Uterus (tissue), 2 donors: ENCODE measurements at regions not wholly inside any gene's neighbourhood (a gene's known extent, or its start where the extent isn't known, plus 50 kb on each side); places are given as distances from the start of the nearest gene placed in this dataset.

Experiments used
- POLR2A ChIP-seq, 2 donors: fragments of 450-650 bp; IDR thresholded peaks; one replicate each; pipeline ENCODE4 v1.6.1; 2016; ENCODE audit warnings: antibody characterized with exemption in 2 of 2, mild to moderate bottlenecking in 1 of 2, moderate library complexity in 1 of 2
- TF ChIP-seq, protein P1 (sequence below), 4 experiments: fragments of 200-600 bp in 2 of 4; fragments of 450-650 bp in 2 of 4; sonication (generic) in 2 of 4; IDR thresholded peaks; one replicate each; pipeline ENCODE4 v1.5.1; 2016 to 2019; ENCODE audit warnings: antibody characterized with exemption in 4 of 4, mild to moderate bottlenecking in 2 of 4, moderate library complexity in 1 of 4

DNA sequence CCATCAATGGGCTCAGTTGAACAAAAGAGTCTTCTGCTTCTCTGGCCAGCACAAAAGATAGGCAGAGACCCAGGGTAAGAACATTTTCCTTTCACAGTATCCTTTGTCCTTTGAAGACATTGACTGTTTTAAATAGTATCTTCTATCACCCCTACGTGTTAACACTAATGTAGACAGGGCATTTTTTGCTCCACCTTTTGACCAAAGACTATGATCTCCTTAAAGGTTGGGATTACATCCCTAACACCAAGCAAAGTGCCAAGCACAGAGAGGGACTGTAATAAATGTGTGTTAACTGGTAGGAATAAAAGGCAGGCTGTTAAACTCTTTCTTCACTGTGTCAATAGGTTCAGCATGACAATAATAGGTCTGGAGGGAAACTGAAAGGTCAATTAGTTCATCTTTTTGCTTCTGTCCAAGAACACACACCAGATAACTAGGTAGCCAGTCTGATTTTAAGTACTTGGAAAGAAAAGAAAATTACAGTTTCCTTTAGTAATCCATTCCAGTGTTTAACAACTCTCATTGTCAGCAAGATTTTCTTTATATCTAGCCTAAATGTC, 63.6 kb upstream of the NOX3 start:
- TF ChIP-seq, protein P1, sequence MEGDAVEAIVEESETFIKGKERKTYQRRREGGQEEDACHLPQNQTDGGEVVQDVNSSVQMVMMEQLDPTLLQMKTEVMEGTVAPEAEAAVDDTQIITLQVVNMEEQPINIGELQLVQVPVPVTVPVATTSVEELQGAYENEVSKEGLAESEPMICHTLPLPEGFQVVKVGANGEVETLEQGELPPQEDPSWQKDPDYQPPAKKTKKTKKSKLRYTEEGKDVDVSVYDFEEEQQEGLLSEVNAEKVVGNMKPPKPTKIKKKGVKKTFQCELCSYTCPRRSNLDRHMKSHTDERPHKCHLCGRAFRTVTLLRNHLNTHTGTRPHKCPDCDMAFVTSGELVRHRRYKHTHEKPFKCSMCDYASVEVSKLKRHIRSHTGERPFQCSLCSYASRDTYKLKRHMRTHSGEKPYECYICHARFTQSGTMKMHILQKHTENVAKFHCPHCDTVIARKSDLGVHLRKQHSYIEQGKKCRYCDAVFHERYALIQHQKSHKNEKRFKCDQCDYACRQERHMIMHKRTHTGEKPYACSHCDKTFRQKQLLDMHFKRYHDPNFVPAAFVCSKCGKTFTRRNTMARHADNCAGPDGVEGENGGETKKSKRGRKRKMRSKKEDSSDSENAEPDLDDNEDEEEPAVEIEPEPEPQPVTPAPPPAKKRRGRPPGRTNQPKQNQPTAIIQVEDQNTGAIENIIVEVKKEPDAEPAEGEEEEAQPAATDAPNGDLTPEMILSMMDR (IDR thresholded peaks at IDR 0.05), result no peak
- TF ChIP-seq POLR2A (IDR thresholded peaks at IDR 0.05), result no peak
